Neuronal stem cell (in vitro differentiated cells): ENCODE measurements at regions not wholly inside any gene's neighbourhood (a gene's known extent, or its start where the extent isn't known, plus 50 kb on each side); places are given as distances from the start of the nearest gene placed in this dataset.
A peak's percentile ranks its signal among the peaks of the same experiment; 100 is the strongest.

ENCODE experiments used
- DNase-seq: peaks from one replicate; pipeline ENCODE4 v3.0.0-alpha.2; 2013; ENCODE audit warnings: low spot score
- H2AFZ ChIP-seq: one replicate; pipeline ENCODE4 v1.6.1; 2013; ENCODE audit warnings: mild to moderate bottlenecking, low read length, inconsistent platforms
- H2AK5ac ChIP-seq: 2 replicates; pipeline ENCODE4 v1.6.1; 2013; ENCODE audit warnings: low read depth, mild to moderate bottlenecking, inconsistent platforms, low read length, moderate library complexity, mixed read lengths
- H2BK120ac ChIP-seq: 2 replicates; pipeline ENCODE4 v1.6.1; 2013; ENCODE audit warnings: low read depth, mild to moderate bottlenecking, inconsistent platforms, low read length, moderate library complexity, mixed read lengths
- H2BK12ac ChIP-seq: one replicate; pipeline ENCODE4 v1.6.1; 2013; ENCODE audit warnings: low read length, inconsistent platforms
- H2BK15ac ChIP-seq: 2 replicates; pipeline ENCODE4 v1.6.1; 2013; ENCODE audit warnings: mild to moderate bottlenecking, low read length, inconsistent platforms, mixed read lengths
- H2BK5ac ChIP-seq: one replicate; pipeline ENCODE4 v1.6.1; 2013; ENCODE audit warnings: inconsistent platforms, mild to moderate bottlenecking, low read length, moderate library complexity
- H3K14ac ChIP-seq: one replicate; pipeline ENCODE4 v1.6.1; 2013; ENCODE audit warnings: low read length, inconsistent platforms
- H3K18ac ChIP-seq: 2 replicates; pipeline ENCODE4 v1.6.1; 2013; ENCODE audit warnings: low read length, inconsistent platforms
- H3K23ac ChIP-seq: 2 replicates; pipeline ENCODE4 v1.6.1; 2013; ENCODE audit warnings: low read depth, mild to moderate bottlenecking, mixed read lengths, low read length, inconsistent platforms; ENCODE audit not compliant: poor library complexity
- H3K27ac ChIP-seq: replicated peaks from 3 replicates; pipeline ENCODE4 v1.5.1; 2013; ENCODE audit warnings: low read length, inconsistent platforms
- H3K27me3 ChIP-seq, 3 experiments: 2 replicates each; pipeline ENCODE4 v1.6.1; 2013; ENCODE audit warnings: low read length in 3 of 3, mild to moderate bottlenecking in 2 of 3, inconsistent platforms in 1 of 3, low read depth in 1 of 3, mixed read lengths in 1 of 3, moderate library complexity in 1 of 3; ENCODE audit not compliant: control insufficient read depth in 3 of 3, insufficient read depth in 3 of 3
- H3K36me3 ChIP-seq, 2 donors: replicated peaks in 1 of 2; 2 replicates each; pipeline ENCODE4 v1.6.1; 2013; ENCODE audit warnings: low read length in 2 of 2; ENCODE audit not compliant: control insufficient read depth in 2 of 2, insufficient read depth in 2 of 2
- H3K4ac ChIP-seq: 2 replicates; pipeline ENCODE4 v1.6.1; 2013; ENCODE audit warnings: inconsistent platforms, mild to moderate bottlenecking, low read length, moderate library complexity
- H3K4me1 ChIP-seq, 2 donors: 1 replicate in 1 of 2; 2 replicates in 1 of 2; pipeline ENCODE4 v1.6.1; 2013; ENCODE audit warnings: low read length in 2 of 2, low read depth in 1 of 2; ENCODE audit not compliant: control insufficient read depth in 2 of 2, insufficient read depth in 1 of 2
- H3K4me2 ChIP-seq: one replicate; pipeline ENCODE4 v1.6.1; 2013; ENCODE audit warnings: mild to moderate bottlenecking, low read length, inconsistent platforms; ENCODE audit not compliant: insufficient read depth, poor library complexity, severe bottlenecking
- H3K4me3 ChIP-seq, 2 donors: 2 replicates each; pipeline ENCODE4 v1.5.1; 2013; ENCODE audit warnings: low read length in 2 of 2, mild to moderate bottlenecking in 2 of 2, inconsistent platforms in 1 of 2, moderate library complexity in 1 of 2
- H3K79me1 ChIP-seq: one replicate; pipeline ENCODE4 v1.6.1; 2013; ENCODE audit warnings: low read depth, mild to moderate bottlenecking, inconsistent platforms, low read length, moderate library complexity
- H3K9ac ChIP-seq: one replicate; pipeline ENCODE4 v1.6.1; 2013; ENCODE audit warnings: mild to moderate bottlenecking, low read depth, low read length, inconsistent platforms; ENCODE audit not compliant: poor library complexity
- H3K9me3 ChIP-seq, 2 donors: replicated peaks in 1 of 2; 2 replicates each; pipeline versions ENCODE3 to v1.6.1; 2013; ENCODE audit warnings: low read length in 2 of 2, mild to moderate bottlenecking in 2 of 2, inconsistent platforms in 1 of 2, low read depth in 1 of 2, mixed read lengths in 1 of 2, moderate library complexity in 1 of 2; ENCODE audit not compliant: control insufficient read depth in 2 of 2, insufficient read depth in 1 of 2
- H4K8ac ChIP-seq: one replicate; pipeline ENCODE4 v1.6.1; 2013; ENCODE audit warnings: low read depth, mild to moderate bottlenecking, inconsistent platforms, low read length, moderate library complexity
- H4K91ac ChIP-seq: one replicate; pipeline ENCODE4 v1.6.1; 2013; ENCODE audit warnings: low read length, low read depth, mild to moderate bottlenecking, inconsistent platforms; ENCODE audit not compliant: poor library complexity
- WGBS, 2 donors: extraction: QIAGEN DNeasy Blood & Tissue Kit; methylation state at CpG; one replicate each; pipeline ENCODE4 v1.1.7; 2013; ENCODE audit warnings: missing lambda C conversion rate in 2 of 2, mixed read lengths in 1 of 2; ENCODE audit not compliant: insufficient read length in 2 of 2, insufficient replicate concordance in 1 of 2; ENCODE audit errors: extremely low coverage in 2 of 2; 5-methylcytosine and 5-hydroxymethylcytosine counted together

- Histone ChIP-seq H3K18ac (no peak overlapping the region), H3K4me3 (no peak overlapping the region), H4K8ac (no peak overlapping the region), H4K91ac (no peak overlapping the region), H2BK15ac (no peak overlapping the region), H3K4me2 (no peak overlapping the region), H2AFZ (no peak overlapping the region), H3K9me3 (no peaks in the 10 kb centered on the region), H3K23ac (no peak overlapping the region), H2AK5ac (no peak overlapping the region), H2BK120ac (no peak overlapping the region), H3K4me1 (no peaks in the 10 kb centered on the region), H2BK12ac (no peak overlapping the region), H3K36me3 (no peaks in the 10 kb centered on the region), H3K27me3 (no peaks in the 10 kb centered on the region), H3K9ac (no peak overlapping the region), H3K79me1 (no peaks in the 10 kb centered on the region), H2BK5ac (no peak overlapping the region), H3K4ac (no peak overlapping the region), H3K14ac (no peak overlapping the region), H3K27ac (no peak overlapping the region)
- WGBS, 2 donors = no CpG with 5 or more reads among the region's 4 CpGs
- no peak for DNase-seq
These were observed 279.9 kb upstream of the FAR2 start for GRCh38 chr12:28869197-28869596.

- Histone ChIP-seq H3K36me3 (no peaks in the 10 kb centered on the region), H3K18ac (no peak overlapping the region), H3K4ac (no peak overlapping the region), H3K4me1 (no peaks in the 10 kb centered on the region), H2BK5ac (no peak overlapping the region), H3K27me3 (no peaks in the 10 kb centered on the region), H2BK15ac (no peak overlapping the region), H2BK120ac (no peak overlapping the region), H2BK12ac (no peak overlapping the region), H3K14ac (no peak overlapping the region), H3K23ac (no peak overlapping the region), H3K27ac (no peak overlapping the region), H3K4me2 (no peak overlapping the region), H3K9me3 (no peaks in the 10 kb centered on the region), H4K8ac (no peak overlapping the region), H3K79me1 (no peaks in the 10 kb centered on the region), H2AFZ (no peak overlapping the region), H4K91ac (no peak overlapping the region), H2AK5ac (no peak overlapping the region), H3K4me3 (no peak overlapping the region), H3K9ac (no peak overlapping the region)
- WGBS, 2 donors = no CpG with 5 or more reads among the region's 3 CpGs
- DNase-seq = no peak
These were observed 278.1 kb upstream of the FAR2 start for GRCh38 chr12:28870839-28871440.

GRCh38 chr12:28872654-28873268 is 276.3 kb upstream of the FAR2 start:
- peak; percentile 21 for DNase-seq

GRCh38 chr12:28874758-28875157 is 274.3 kb upstream of the FAR2 start:
- H3K4ac ChIP-seq = no peak overlapping the region
- no peak overlapping the region for H3K14ac ChIP-seq
- no peak overlapping the region for H2BK120ac ChIP-seq
- H2AK5ac ChIP-seq = no peak overlapping the region
- H3K4me3 ChIP-seq = no peak overlapping the region
- H3K9ac ChIP-seq = no peak overlapping the region
- no peaks in the 10 kb centered on the region for H3K4me1 ChIP-seq
- no peak overlapping the region for H2AFZ ChIP-seq
- H4K91ac ChIP-seq = no peak overlapping the region
- DNase-seq = no peak
- no peak overlapping the region for H3K18ac ChIP-seq
- H2BK5ac ChIP-seq = no peak overlapping the region
- no peak overlapping the region for H3K23ac ChIP-seq
- H3K27me3 ChIP-seq = no peaks in the 10 kb centered on the region
- no peaks in the 10 kb centered on the region for H3K36me3 ChIP-seq
- no peak overlapping the region for H3K27ac ChIP-seq
- no peaks in the 10 kb centered on the region for H3K9me3 ChIP-seq
- no CpG with 5 or more reads among the region's 3 CpGs for WGBS, 2 donors
- H4K8ac ChIP-seq = no peak overlapping the region
- H2BK15ac ChIP-seq = no peak overlapping the region
- H3K79me1 ChIP-seq = no peaks in the 10 kb centered on the region
- no peak overlapping the region for H3K4me2 ChIP-seq
- no peak overlapping the region for H2BK12ac ChIP-seq

More at GRCh38 chr12:28872654-28873268, 276.3 kb upstream of the FAR2 start:
- no peaks in the 10 kb centered on the region for H3K9me3 ChIP-seq
- H3K36me3 ChIP-seq = no peaks in the 10 kb centered on the region
- no peak overlapping the region for H2BK12ac ChIP-seq
- no peak overlapping the region for H2BK15ac ChIP-seq
- no CpG with 5 or more reads among the region's 7 CpGs for WGBS, 2 donors
- no peak overlapping the region for H3K27ac ChIP-seq
- H3K4me3 ChIP-seq = no peak overlapping the region
- H3K9ac ChIP-seq = no peak overlapping the region
- no peak overlapping the region for H4K91ac ChIP-seq
- H2BK120ac ChIP-seq = no peak overlapping the region
- no peak overlapping the region for H2BK5ac ChIP-seq
- no peak overlapping the region for H3K18ac ChIP-seq
- H3K23ac ChIP-seq = no peak overlapping the region
- H2AK5ac ChIP-seq = no peak overlapping the region
- no peak overlapping the region for H3K4me2 ChIP-seq
- H3K4ac ChIP-seq = no peak overlapping the region
- H3K27me3 ChIP-seq = no peaks in the 10 kb centered on the region
- no peak overlapping the region for H2AFZ ChIP-seq
- H3K79me1 ChIP-seq = no peaks in the 10 kb centered on the region
- no peak overlapping the region for H3K14ac ChIP-seq
- no peak overlapping the region for H4K8ac ChIP-seq
- no peaks in the 10 kb centered on the region for H3K4me1 ChIP-seq
